Inflammatory macrophage treated with lipopolysaccharide for 4 hours (primary cell): ENCODE measurements at regions not wholly inside any gene's neighbourhood (a gene's known extent, or its start where the extent isn't known, plus 50 kb on each side); places are given as distances from the start of the nearest gene placed in this dataset.
"Not testable (repeated sequence)": the region's sequence is repeated elsewhere in the genome, so short reads cannot be mapped to it uniquely, and the experiment has no call there.

Experiments
- DNase-seq: peaks from one replicate; pipeline ENCODE4 v3.0.0-alpha.2; 2020

- DNase-seq = no peak
Measured at GRCh38 chr2:49664827-49665226, 510.5 kb upstream of the FSHR start.

DNA sequence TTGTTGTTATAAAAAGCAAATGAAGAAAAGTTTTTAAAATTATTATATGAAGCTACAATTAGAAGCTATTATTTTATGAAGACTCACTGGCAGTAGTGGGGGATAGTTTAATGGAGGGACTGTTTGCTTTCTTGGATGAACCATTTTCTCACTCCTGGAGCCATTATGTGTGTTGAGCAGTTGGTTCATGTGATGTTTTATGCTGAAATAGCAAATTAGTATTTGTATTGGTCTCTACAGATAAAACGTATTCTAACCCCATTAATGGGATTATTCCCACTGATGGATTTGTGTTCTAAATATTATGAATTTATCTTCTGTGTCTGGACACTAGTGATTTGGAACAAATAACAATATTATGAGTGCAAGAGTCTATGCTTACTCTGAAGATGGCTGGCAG, 507.5 kb upstream of the FSHR start:
- no peak for DNase-seq

DNA sequence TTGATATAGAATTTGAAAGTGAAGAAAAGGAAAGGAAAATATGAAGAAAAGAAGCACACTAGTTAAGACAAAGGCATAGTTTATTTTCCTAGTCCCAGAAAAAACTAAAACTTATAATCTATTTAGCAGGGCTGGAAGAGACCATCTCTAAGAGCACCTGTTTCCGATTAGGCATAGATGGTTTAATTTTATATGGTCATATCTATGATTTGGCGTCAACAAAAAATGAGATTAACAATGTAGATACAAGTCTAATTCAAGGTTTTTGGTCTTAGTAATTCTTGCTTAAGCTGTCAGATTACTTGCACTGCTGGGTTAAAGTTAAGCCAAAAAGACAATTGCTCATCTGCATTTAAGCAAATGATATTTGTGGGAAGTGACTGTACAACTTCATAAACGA, 502.5 kb upstream of the FSHR start:
- DNase-seq = no peak

DNA sequence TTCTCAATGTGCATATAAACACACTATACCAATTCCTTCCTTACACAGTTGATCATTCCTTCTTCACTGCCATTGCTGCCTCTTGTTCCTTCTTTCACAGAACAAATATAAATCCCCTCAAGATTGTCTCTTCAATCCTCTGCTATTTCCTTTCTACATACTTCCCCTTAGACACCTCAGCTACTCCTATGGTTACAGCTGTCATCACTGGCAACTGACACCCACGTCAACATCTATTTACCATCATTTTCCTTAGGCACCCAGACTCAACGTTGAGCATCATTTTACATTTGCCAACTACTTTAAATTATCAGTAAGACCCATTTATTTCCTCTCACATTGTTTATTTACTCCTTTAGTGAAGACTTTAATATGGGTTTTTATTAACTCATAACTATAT, 488.8 kb upstream of the FSHR start:
- no peak for DNase-seq

- DNase-seq = no peak
Measured at GRCh38 chr2:49640630-49641029, 486.3 kb upstream of the FSHR start.

- DNase-seq = no peak
Measured at GRCh38 chr2:49621016-49621415, 466.7 kb upstream of the FSHR start.

DNA sequence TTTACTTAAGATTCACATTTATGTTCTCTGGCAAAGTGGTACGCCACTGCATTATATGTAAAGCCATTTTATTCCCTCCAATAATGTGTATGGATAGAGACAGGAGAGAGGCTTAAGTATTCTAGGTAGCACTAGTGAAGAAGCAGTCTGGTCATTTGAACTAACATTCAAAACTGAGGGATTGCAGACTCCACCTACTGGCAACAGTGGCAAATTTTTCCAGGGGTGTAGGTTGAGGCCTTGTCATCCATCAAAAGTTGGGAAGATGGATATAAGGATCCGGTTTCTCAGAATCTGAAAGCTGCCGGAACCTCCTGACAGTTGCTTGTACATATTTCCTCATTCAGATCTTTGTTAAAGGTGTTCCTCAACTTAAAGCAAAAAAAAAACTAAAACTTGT, 465.5 kb upstream of the FSHR start:
- no peak for DNase-seq

- no peak for DNase-seq
Measured at GRCh38 chr2:49618491-49618890, 464.2 kb upstream of the FSHR start.

DNA sequence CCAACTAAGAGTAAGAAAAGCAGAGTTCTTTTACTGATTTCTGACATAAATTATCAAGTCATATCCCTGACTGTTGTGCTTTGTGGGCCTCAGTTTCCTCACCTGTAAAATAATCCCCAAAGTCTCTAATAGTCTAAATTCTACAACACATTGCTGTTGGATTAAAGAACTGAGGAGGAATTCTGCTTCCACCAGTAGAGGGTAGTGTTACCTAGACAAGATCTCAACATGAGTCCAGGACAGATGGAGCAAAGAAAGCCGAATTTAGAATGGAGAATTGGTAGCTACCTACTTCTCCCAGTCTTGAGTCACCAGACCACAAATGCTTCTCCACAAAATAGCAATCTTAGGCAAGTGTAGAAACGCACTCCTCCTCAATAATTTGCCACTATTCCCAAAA, 462.5 kb upstream of the FSHR start:
- DNase-seq = peak; percentile 3

DNA sequence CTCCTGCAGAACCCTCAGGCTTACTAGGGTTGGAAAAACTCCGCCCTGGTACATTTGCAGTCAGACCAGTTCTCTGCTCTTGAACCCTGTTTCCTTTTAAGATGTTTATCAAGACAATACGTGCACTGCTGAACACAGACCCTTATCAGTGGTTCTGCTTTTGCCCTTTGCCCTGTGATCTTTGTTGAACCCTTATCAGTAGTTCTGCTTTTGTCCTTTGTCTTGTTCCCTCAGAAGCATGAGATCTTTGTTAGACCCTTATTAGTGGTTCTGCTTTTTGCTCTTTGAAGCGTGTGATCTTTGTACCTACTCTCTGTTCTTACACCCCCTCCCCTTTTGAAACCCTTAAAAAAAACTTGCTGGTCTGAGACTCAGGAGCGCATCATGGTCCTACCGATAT, 457.5 kb upstream of the FSHR start:
- DNase-seq = not testable (repeated sequence)

- no peak for DNase-seq
Measured at GRCh38 chr2:49600524-49600923, 446.2 kb upstream of the FSHR start.

GRCh38 chr2:49598231-49598630, 443.9 kb upstream of the FSHR start:
- no peak for DNase-seq

DNA sequence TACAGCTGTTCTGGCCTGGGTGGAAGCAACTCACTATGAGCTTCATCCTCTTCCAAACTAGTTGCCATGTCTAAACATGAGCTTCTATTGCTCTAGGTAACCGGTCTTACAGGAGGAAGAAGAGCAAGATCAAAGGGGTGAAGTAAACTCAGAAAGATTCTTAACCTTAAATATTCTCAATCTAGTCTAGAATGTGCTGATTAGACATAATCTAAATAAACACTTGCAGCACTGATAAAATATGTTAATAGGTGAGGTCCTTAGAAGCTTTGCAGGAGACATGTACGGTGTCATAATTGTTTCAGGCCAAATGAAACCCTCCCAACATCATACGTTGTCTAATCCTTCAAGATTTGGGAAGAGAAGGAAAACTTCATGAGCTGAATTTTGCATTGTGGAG, 431.6 kb upstream of the FSHR start:
- DNase-seq = no peak

- DNase-seq = no peak
Measured at GRCh38 chr2:49582946-49583345, 428.6 kb upstream of the FSHR start.

- DNase-seq = no peak
Measured at GRCh38 chr2:49577041-49577440, 422.7 kb upstream of the FSHR start.

DNA sequence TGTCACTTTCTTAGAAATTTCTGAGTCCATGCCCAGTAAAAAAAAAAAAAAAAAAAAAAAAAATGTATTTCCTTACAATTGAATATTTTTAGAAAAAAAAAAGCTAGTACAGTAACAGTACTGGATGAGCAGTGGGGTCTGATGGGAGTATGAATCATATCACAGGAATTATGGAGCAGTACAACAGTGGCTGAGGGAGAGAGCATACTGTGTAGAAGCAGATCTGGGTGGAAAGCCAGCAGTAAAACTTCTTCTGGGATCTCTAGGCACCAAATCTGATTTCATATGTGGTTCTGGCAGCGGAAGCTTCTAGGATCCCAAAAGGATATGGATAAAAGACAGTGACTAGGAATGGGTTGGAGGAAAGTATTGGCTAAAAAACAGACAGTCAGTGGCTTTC, 414.9 kb upstream of the FSHR start:
- DNase-seq = no peak

DNA sequence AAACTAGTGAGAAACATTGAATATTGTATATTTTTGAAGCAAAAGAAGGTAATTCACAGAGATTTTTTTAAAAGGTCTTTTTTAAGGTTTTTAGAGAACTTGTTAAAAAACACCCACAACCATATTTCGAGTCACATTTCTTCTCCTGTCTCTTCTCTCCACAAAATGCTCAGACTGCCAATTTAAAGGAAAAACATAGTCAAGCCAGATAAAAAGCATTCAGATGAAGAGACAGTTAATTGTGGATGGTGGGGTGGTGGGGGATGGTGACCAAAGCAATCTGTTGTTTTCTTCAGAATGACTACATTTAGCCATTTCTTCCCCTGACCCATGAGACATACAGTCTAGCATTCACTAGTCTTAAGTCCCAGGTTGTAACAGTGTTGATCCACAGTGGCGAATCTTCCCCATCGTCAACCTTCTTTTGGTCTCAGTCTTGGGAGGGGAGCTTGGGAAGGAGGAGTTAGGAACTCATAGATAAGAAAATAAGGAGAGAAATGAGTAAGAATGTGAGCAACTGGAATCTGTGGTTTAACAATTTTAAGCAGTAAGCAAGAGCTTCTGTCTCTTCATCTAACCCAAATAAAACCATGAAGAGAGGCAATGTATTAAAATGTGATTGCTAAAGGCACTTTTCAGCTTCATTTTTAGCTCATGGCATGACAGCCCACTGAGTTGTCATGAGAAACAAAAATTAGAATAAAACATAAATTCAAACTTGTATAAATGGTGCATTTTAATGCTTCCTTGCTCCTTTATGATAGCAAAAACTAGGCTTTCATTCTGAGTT, 413.7 kb upstream of the FSHR start:
- no peak for DNase-seq

GRCh38 chr2:49567021-49567420, 412.7 kb upstream of the FSHR start:
- DNase-seq = no peak

DNA sequence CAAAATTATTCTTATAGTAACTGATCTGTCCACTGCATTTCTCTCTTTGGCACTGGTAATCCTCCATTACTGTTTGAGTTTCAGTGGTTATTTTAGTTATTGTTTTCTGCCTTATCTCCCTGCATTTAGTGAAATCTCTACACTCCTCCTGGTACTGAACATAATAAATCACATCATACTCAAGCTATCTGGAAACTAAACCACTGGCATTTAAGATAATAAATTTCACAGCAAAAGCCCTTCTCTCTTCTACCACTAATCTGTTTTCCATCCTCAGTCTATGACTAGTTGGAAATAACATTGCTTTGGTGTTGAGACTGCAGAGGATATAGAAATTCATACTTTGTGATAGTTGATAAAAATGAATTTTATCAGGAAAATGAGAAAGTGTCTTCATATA, 399.3 kb upstream of the FSHR start:
- DNase-seq = no peak

DNA sequence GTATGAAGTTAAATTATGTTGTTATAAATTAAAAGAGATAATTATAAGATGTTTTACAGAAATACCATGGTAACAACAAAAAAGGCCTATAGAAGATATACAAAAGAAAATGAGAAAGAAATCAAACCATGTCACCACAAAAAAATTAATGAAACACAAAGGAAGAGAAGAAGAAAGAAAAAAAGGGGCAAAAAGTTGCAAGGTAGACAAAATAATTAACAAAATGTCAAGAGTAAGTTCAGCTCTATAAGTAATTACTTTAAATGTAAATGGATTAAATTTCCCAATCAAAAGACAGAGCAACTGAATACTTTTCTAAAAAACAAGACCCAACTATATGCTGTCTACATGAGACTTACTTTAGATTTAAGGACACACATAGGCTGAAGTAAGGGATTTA, 378.4 kb upstream of the FSHR start:
- no peak for DNase-seq

- no peak for DNase-seq
Measured at GRCh38 chr2:49515996-49516782, 361.9 kb upstream of the FSHR start.

DNA sequence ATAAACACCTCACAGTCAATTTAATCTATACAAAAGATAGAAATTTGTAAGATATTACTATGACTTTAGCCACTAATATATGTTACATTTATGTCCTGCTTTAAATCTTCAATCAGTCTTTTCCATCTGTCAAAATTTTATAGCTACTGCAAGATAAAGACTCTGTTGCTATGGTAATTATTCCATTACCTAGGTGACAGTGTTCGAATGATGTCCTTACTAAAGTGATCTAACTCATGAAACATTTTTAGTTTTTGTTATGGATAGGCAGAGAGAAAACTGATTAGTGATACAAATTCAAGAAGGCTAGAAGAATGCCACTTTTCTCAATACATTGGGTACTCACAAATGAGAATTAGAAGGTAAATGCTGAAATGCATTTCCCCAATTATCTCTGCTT, 359.9 kb upstream of the FSHR start:
- DNase-seq = no peak

DNA sequence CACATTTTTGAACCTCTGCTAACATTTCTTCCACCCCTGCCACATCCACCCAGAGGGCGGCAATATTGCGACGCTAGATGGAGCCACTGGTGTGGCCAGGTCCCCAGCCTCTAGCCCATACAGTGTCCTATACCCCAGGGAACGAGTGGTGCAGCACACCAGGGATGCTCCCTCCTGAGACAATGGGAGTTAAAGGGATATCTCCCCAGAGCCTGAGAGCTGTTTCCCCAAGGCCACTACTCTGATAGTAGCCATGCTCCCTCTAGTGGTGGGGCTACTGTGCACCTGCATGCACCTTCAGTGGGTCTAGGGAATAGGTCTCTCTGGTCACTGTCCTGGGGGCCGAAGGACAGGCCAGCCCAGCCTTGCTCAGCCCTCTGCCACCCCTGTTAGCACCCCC, 336.4 kb upstream of the FSHR start:
- DNase-seq = no peak

- DNase-seq = no peak
Measured at GRCh38 chr2:49487139-49487538, 332.8 kb upstream of the FSHR start.

DNA sequence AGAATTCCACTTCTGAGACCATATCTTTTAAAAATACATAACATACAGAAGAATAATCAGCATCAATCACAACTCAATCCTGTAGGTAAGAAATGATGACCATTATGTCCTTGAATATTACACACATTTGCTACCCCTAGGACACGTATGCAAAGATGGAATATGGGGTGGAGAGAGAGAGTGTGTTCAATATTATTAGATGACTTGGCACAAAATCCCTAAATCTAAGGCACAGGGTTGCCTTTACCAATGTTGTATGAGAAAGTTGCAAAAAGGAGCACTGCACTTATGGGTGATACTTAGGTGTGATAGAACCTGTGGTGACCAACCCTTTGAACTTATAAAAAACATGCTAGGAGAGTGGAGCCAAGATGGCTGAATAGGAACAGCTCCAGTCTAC, 326.2 kb upstream of the FSHR start:
- DNase-seq = no peak
